PFSK-1 (cell line): ENCODE measurements at regions not wholly inside any gene's neighbourhood (a gene's known extent, or its start where the extent isn't known, plus 50 kb on each side); places are given as distances from the start of the nearest gene placed in this dataset.

Source experiments
- FOXP2 ChIP-seq: optimal IDR thresholded peaks from 2 replicates; pipeline ENCODE3; 2011; ENCODE audit warnings: borderline replicate concordance, control low read depth, inconsistent platforms; ENCODE audit not compliant: insufficient read depth; ENCODE audit errors: extremely low read length, extremely low read depth
- POLR2AphosphoS5 ChIP-seq: IDR thresholded peaks from 2 replicates; pipeline ENCODE4 v1.6.1; 2012; ENCODE audit warnings: low read depth, mild to moderate bottlenecking, control low read depth, low read length, moderate library complexity
- REST ChIP-seq, 2 experiments: IDR thresholded peaks; 2 replicates each; pipeline versions ENCODE4 v1.6.1 to v1.8.0; 2011 to 2012; ENCODE audit warnings: low read depth in 2 of 2, low read length in 2 of 2, control low read depth in 1 of 2, inconsistent platforms in 1 of 2, mild to moderate bottlenecking in 1 of 2, moderate library complexity in 1 of 2; ENCODE audit not compliant: insufficient read depth in 1 of 2
- SIN3A ChIP-seq: IDR thresholded peaks from 2 replicates; pipeline ENCODE4 v1.6.1; 2012; ENCODE audit warnings: mild to moderate bottlenecking, low read length, moderate library complexity, borderline replicate concordance; ENCODE audit not compliant: insufficient read depth
- TAF1 ChIP-seq: IDR thresholded peaks from 2 replicates; pipeline ENCODE4 v1.6.1; 2012; ENCODE audit warnings: low read length, control low read depth, borderline replicate concordance; ENCODE audit not compliant: insufficient read depth

- no peak for TF ChIP-seq SIN3A
- no peak for TF ChIP-seq TAF1
Observed at GRCh38 chr4:111510535-111510934, 634.7 kb upstream of the FAM241A start.

GRCh38 chr4:111512081-111512783 is 633.0 kb upstream of the FAM241A start:
- TF ChIP-seq REST (IDR thresholded peaks at IDR 0.05; ENCODE audit: insufficient read depth in 1 of 2, low read depth in 2 of 2, low read length in 2 of 2) (no peak), TAF1 (no peak), POLR2AphosphoS5 (no peak), FOXP2 (no peak), SIN3A (no peak)

GRCh38 chr4:111519683-111520082 is 625.6 kb upstream of the FAM241A start:
- no peak for TF ChIP-seq SIN3A
- TF ChIP-seq POLR2AphosphoS5 = no peak
- TF ChIP-seq FOXP2 = no peak
- no peak for TF ChIP-seq TAF1
- TF ChIP-seq REST (IDR thresholded peaks at IDR 0.05; ENCODE audit: insufficient read depth in 1 of 2, low read depth in 2 of 2, low read length in 2 of 2) = no peak

GRCh38 chr4:111530446-111530845 is 614.8 kb upstream of the FAM241A start:
- TF ChIP-seq POLR2AphosphoS5 = no peak
- TF ChIP-seq TAF1 = no peak
- no peak for TF ChIP-seq FOXP2
- TF ChIP-seq REST (IDR thresholded peaks at IDR 0.05; ENCODE audit: insufficient read depth in 1 of 2, low read depth in 2 of 2, low read length in 2 of 2) = no peak
- no peak for TF ChIP-seq SIN3A

- TF ChIP-seq REST (IDR thresholded peaks at IDR 0.05; ENCODE audit: insufficient read depth in 1 of 2, low read depth in 2 of 2, low read length in 2 of 2) = no peak
- TF ChIP-seq TAF1 = no peak
- no peak for TF ChIP-seq POLR2AphosphoS5
- TF ChIP-seq FOXP2 = no peak
- TF ChIP-seq SIN3A = no peak
Observed at GRCh38 chr4:111535792-111536191, 609.5 kb upstream of the FAM241A start.
